HepG2 (cell line): ENCODE measurements at regions not wholly inside any gene's neighbourhood (a gene's known extent, or its start where the extent isn't known, plus 50 kb on each side); places are given as distances from the start of the nearest gene placed in this dataset.

ENCODE experiments used
- ATAC-seq: fragments of 200-7000 bp; cut with Tn5 transposase; 3 replicates; pipeline ENCODE4 v1.9.1; 2020; ENCODE audit warnings: mild to moderate bottlenecking, moderate library complexity
- BruUV-seq: library from RNA; stranded (reverse); fragments of 400-500 nt; replicated peaks from 2 replicates; lab custom pipeline; 2021; lab: Mats Ljungman, UMichigan
- CTCF ChIA-PET: fragments of 300-600 bp; formaldehyde crosslinking; extraction: SDS; loops from one replicate; lab custom pipeline; 2021; ENCODE audit warnings: low total read pairs, inconsistent platforms, low intra/inter-chr PET ratio; lab: Yijun Ruan, JAX
- POLR2A ChIA-PET: fragments of 350-600 bp; sonication (Branson Sonifier 250); formaldehyde crosslinking; loops from one replicate; lab custom pipeline; 2020; ENCODE audit warnings: antibody characterized with exemption, inconsistent platforms; lab: Yijun Ruan, JAX
- DNase-seq: peaks from one replicate; pipeline ENCODE4 v3.0.0-alpha.2; 2015; ENCODE audit warnings: low spot score
- FAIRE-seq: peaks from 3 replicates; lab custom pipeline; 2011; peaks lifted over from hg19 to GRCh38; lab: Jason Lieb, UNC
- H2AFZ ChIP-seq: one replicate; pipeline ENCODE4 v1.6.1; 2011; ENCODE audit warnings: low read length, inconsistent platforms
- H3K27ac ChIP-seq: fragments of 300-600 bp; 3 replicates; pipeline ENCODE4 v1.8.0; 2011; ENCODE audit warnings: mixed run types, mild to moderate bottlenecking, mixed read lengths, low read length, inconsistent platforms; ENCODE audit not compliant: insufficient read depth; ENCODE audit errors: extremely low read length
- H3K27me3 ChIP-seq, 2 experiments: fragments of 200-600 bp in 1 of 2; 2 replicates in 1 of 2; 3 replicates in 1 of 2; pipeline versions ENCODE4 v1.6.0 to v1.8.0; 2011; ENCODE audit warnings: low read length in 2 of 2, mild to moderate bottlenecking in 2 of 2, moderate library complexity in 2 of 2, inconsistent platforms in 1 of 2; ENCODE audit not compliant: insufficient read depth in 2 of 2, control insufficient read depth in 1 of 2
- H3K36me3 ChIP-seq, 2 experiments: fragments of 200-600 bp in 1 of 2; replicated peaks in 1 of 2; 2 replicates in 1 of 2; 3 replicates in 1 of 2; pipeline versions ENCODE4 v1.5.1 to v1.8.0; 2011; ENCODE audit warnings: low read length in 2 of 2, inconsistent platforms in 1 of 2; ENCODE audit not compliant: insufficient read depth in 2 of 2, control insufficient read depth in 1 of 2
- H3K4me1 ChIP-seq: 2 replicates; pipeline ENCODE4 v1.5.1; 2012; ENCODE audit warnings: low read length, inconsistent platforms; ENCODE audit not compliant: insufficient read depth
- H3K4me2 ChIP-seq: 2 replicates; pipeline ENCODE4 v1.6.0; 2011; ENCODE audit warnings: low read depth, low read length, inconsistent platforms
- H3K4me3 ChIP-seq, 3 experiments: fragments of 200-600 bp in 1 of 3; sonication (generic), shearing (Covaris generic) in 1 of 3; replicated peaks in 1 of 3; 2 replicates each; pipeline ENCODE4 v1.5.1; 2011 to 2016; ENCODE audit warnings: low read length in 3 of 3, inconsistent platforms in 2 of 3, low read depth in 2 of 3, mild to moderate bottlenecking in 2 of 3, control low read depth in 1 of 3, mixed read lengths in 1 of 3; ENCODE audit not compliant: insufficient read depth in 1 of 3
- H3K79me2 ChIP-seq: one replicate; pipeline ENCODE4 v1.6.1; 2011; ENCODE audit warnings: low read length, inconsistent platforms; ENCODE audit not compliant: insufficient read depth
- H3K9ac ChIP-seq: 2 replicates; pipeline ENCODE4 v1.6.0; 2011; ENCODE audit warnings: mild to moderate bottlenecking, low read depth, low read length, inconsistent platforms; ENCODE audit not compliant: insufficient read depth
- H3K9me3 ChIP-seq: 2 replicates; pipeline ENCODE4 v1.5.1; 2012; ENCODE audit warnings: mild to moderate bottlenecking, low read length
- H4K20me1 ChIP-seq: 2 replicates; pipeline ENCODE4 v1.6.0; 2011; ENCODE audit warnings: inconsistent platforms, mild to moderate bottlenecking, low read length, moderate library complexity; ENCODE audit not compliant: insufficient read depth
- BRCA1 ChIP-seq: sonication (generic); formaldehyde crosslinking; IDR thresholded peaks from 2 replicates; pipeline ENCODE4 v1.4.0; 2020; ENCODE audit warnings: missing genetic modification reagents
- CREB3 ChIP-seq: sonication (generic); formaldehyde crosslinking; IDR thresholded peaks from 2 replicates; pipeline ENCODE4 v1.5.0; 2020; ENCODE audit warnings: missing genetic modification reagents
- FOXM1 ChIP-seq: sonication (generic); formaldehyde crosslinking; IDR thresholded peaks from 2 replicates; pipeline ENCODE4 v1.5.0; 2020; ENCODE audit warnings: missing genetic modification reagents
- PREB ChIP-seq: sonication (generic); formaldehyde crosslinking; IDR thresholded peaks from 2 replicates; pipeline ENCODE4 v1.4.0; 2020; ENCODE audit warnings: missing genetic modification reagents
- SYNCRIP ChIP-seq: fragments of 200-400 bp; formaldehyde crosslinking; IDR thresholded peaks from 2 replicates; pipeline ENCODE4 v1.6.1; 2018; ENCODE audit warnings: mild to moderate bottlenecking, low read depth, low read length; ENCODE audit not compliant: insufficient read depth
- XBP1 ChIP-seq: sonication (generic); formaldehyde crosslinking; IDR thresholded peaks from 2 replicates; pipeline ENCODE4 v1.5.0; 2020; ENCODE audit warnings: missing genetic modification reagents
- ZNF251 ChIP-seq: sonication (generic); formaldehyde crosslinking; IDR thresholded peaks from 2 replicates; pipeline ENCODE4 v1.9.0; 2021; ENCODE audit warnings: mild to moderate bottlenecking, missing genetic modification reagents
- ZNF256 ChIP-seq: sonication (generic); formaldehyde crosslinking; conservative IDR thresholded peaks from 2 replicates; pipeline ENCODE4 v1.4.0; 2020; ENCODE audit warnings: missing genetic modification reagents
- ZSCAN31 ChIP-seq: sonication (generic); formaldehyde crosslinking; IDR thresholded peaks from 2 replicates; pipeline ENCODE4 v1.5.0; 2020; ENCODE audit warnings: low read depth, mild to moderate bottlenecking, missing genetic modification reagents
- WGBS: methylation state at CpG from one replicate; pipeline ENCODE4 v1.1.6; 2017; ENCODE audit warnings: low lambda C conversion rate; 5-methylcytosine and 5-hydroxymethylcytosine counted together
- in situ Hi-C: cut with HindIII; loops from 2 replicates; pipeline ENCODE4 v1.10.0; 2017; ENCODE audit warnings: low pct_unique_long_range_greater_than_20kb; ENCODE audit not compliant: extremely low pct_ligation_motif_present
- intact Hi-C: fragments of 100-400 bp; cut with micrococcal nuclease; formaldehyde crosslinking; loops from one replicate; pipeline ENCODE4 v1.10.0; 2022; ENCODE audit not compliant: unreplicated experiment

- WGBS = 59% methylated on average over 4 of the region's 4 CpGs
- peaks cover 0 to 1% of the 10 kb centered on the region in 2 experiments; a peak in 1 of 5 replicates for H3K27me3 ChIP-seq
- H3K9ac ChIP-seq = no peak overlapping the region
- no peaks in the 10 kb centered on the region for H3K36me3 ChIP-seq
- in situ Hi-C loops = no loop called here
- ChIA-PET POLR2A (no interaction called here), CTCF (no interaction called here)
- H2AFZ ChIP-seq = no peak overlapping the region
- no peak overlapping the region for H3K27ac ChIP-seq
- H3K4me3 ChIP-seq = no peak overlapping the region
- no peaks in the 10 kb centered on the region for H3K4me1 ChIP-seq
- H3K4me2 ChIP-seq = no peak overlapping the region
- H3K9me3 ChIP-seq = no peaks in the 10 kb centered on the region
- FAIRE-seq (no peak), DNase-seq (no peak), ATAC-seq (no peak)
- H3K79me2 ChIP-seq = no peaks in the 10 kb centered on the region
- no peak for TF ChIP-seq ZSCAN31 (CRISPR knock-in tag)
- TF ChIP-seq PREB (CRISPR knock-in tag) = no peak
- no peak for TF ChIP-seq SYNCRIP
- TF ChIP-seq XBP1 (CRISPR knock-in tag) = no peak
- no peaks in the 10 kb centered on the region for H4K20me1 ChIP-seq
- no TSS peak for BruUV-seq
- intact Hi-C loops = no loop called here
Observed at GRCh38 chr10:44651834-44652233, 259.3 kb upstream of the TMEM72 start.

DNA sequence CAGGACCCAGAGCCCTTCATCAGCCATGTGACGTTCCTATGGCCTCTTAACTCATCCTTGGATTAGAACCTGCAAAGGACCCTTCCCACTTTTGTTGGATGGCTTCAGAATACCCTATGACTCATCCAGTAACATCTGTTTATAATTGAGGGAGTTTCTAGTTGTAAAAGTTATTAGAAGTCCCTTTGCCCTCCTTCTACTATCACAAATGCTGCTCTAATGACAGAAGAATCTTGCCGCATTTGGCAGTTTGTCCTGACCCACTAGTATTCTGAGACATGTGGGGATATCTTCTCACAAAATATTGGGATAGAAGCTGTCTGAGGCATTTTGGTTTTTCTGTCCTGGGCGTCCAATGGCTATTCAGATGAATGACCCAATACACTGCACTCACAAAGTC is 251.8 kb upstream of the TMEM72 start:
- H4K20me1 ChIP-seq = no peaks in the 10 kb centered on the region
- ChIA-PET POLR2A (no interaction called here), CTCF (no interaction called here)
- DNase-seq = no peak
- BruUV-seq = no TSS peak
- WGBS = 15% methylated on average over 3 of the region's 3 CpGs
- no peak for FAIRE-seq
- H3K9me3 ChIP-seq = no peaks in the 10 kb centered on the region
- H3K4me1 ChIP-seq = no peaks in the 10 kb centered on the region
- intact Hi-C loops = no loop called here
- H3K79me2 ChIP-seq = no peaks in the 10 kb centered on the region
- no peak overlapping the region for H3K4me2 ChIP-seq
- no peak overlapping the region for H3K4me3 ChIP-seq
- no peaks in the 10 kb centered on the region for H3K36me3 ChIP-seq
- in situ Hi-C loops = no loop called here
- TF ChIP-seq CREB3 (CRISPR knock-in tag) (no peak), BRCA1 (CRISPR knock-in tag) (no peak), ZNF251 (no peak), ZNF256 (CRISPR knock-in tag) (no peak), FOXM1 (no peak)
- no peaks in the 10 kb centered on the region for H3K27me3 ChIP-seq
- no peak overlapping the region for H3K9ac ChIP-seq
- no peak for ATAC-seq
- H3K27ac ChIP-seq = no peak overlapping the region
- H2AFZ ChIP-seq = no peak overlapping the region
